Loucy (cell line): ENCODE measurements at regions not wholly inside any gene's neighbourhood (a gene's known extent, or its start where the extent isn't known, plus 50 kb on each side); places are given as distances from the start of the nearest gene placed in this dataset.

Experiments
- H2AFZ ChIP-seq: fragments of 200-600 bp; sonication (generic); 2 replicates; pipeline ENCODE4 v1.6.0; 2016; ENCODE audit warnings: antibody characterized with exemption, mild to moderate bottlenecking, low read length, moderate library complexity
- H3F3A ChIP-seq: fragments of 200-600 bp; 2 replicates; pipeline ENCODE4 v1.6.0; 2016; ENCODE audit warnings: antibody characterized with exemption, low read depth, mild to moderate bottlenecking
- H3K27me3 ChIP-seq: fragments of 200-600 bp; sonication (generic); 2 replicates; pipeline ENCODE4 v1.6.1; 2014; ENCODE audit warnings: low read length, mild to moderate bottlenecking; ENCODE audit not compliant: insufficient read depth, poor library complexity, severe bottlenecking
- H3K36me3 ChIP-seq: fragments of 200-600 bp; sonication (generic); 2 replicates; pipeline ENCODE4 v1.6.1; 2016; ENCODE audit warnings: low read length; ENCODE audit not compliant: insufficient read depth
- H3K4me1 ChIP-seq: fragments of 200-600 bp; sonication (generic); 2 replicates; pipeline ENCODE4 v1.5.1; 2014; ENCODE audit warnings: low read length, mild to moderate bottlenecking; ENCODE audit not compliant: insufficient read depth, poor library complexity, severe bottlenecking
- H3K4me2 ChIP-seq: fragments of 200-600 bp; sonication (generic); 2 replicates; pipeline ENCODE4 v1.6.0; 2014; ENCODE audit warnings: antibody characterized with exemption, low read length, low read depth, mild to moderate bottlenecking; ENCODE audit not compliant: poor library complexity, severe bottlenecking
- H3K4me3 ChIP-seq: fragments of 200-600 bp; sonication (generic); 2 replicates; pipeline ENCODE4 v1.5.1; 2014; ENCODE audit warnings: low read length, mild to moderate bottlenecking, mixed read lengths; ENCODE audit not compliant: poor library complexity, severe bottlenecking
- H3K79me2 ChIP-seq: fragments of 200-600 bp; sonication (generic); 2 replicates; pipeline ENCODE4 v1.6.1; 2014; ENCODE audit warnings: low read length; ENCODE audit not compliant: insufficient read depth
- H3K9ac ChIP-seq: fragments of 200-600 bp; sonication (generic); 2 replicates; pipeline ENCODE4 v1.6.0; 2014; ENCODE audit warnings: mild to moderate bottlenecking, low read depth, low read length, moderate library complexity; ENCODE audit not compliant: poor library complexity, severe bottlenecking
- H3K9me2 ChIP-seq: fragments of 200-600 bp; sonication (generic); replicated peaks from 2 replicates; pipeline ENCODE4 v1.6.1; 2016; ENCODE audit warnings: low read depth, low read length, mixed read lengths
- H3K9me3 ChIP-seq: fragments of 200-600 bp; sonication (generic); 2 replicates; pipeline ENCODE4 v1.6.1; 2014; ENCODE audit warnings: mild to moderate bottlenecking, antibody characterized with exemption, low read length, low read depth; ENCODE audit not compliant: insufficient read depth
- H4K20me1 ChIP-seq: fragments of 200-600 bp; sonication (generic); 2 replicates; pipeline ENCODE4 v1.6.0; 2014; ENCODE audit warnings: antibody characterized with exemption, low read length, mild to moderate bottlenecking; ENCODE audit not compliant: insufficient read depth, poor library complexity, severe bottlenecking
- EZH2phosphoT487 ChIP-seq: fragments of 200-600 bp; IDR thresholded peaks from 2 replicates; pipeline ENCODE4 v1.6.1; 2018; ENCODE audit warnings: antibody characterized with exemption, mild to moderate bottlenecking, moderate library complexity, borderline replicate concordance
- TF ChIP-seq, protein P1 (sequence below): fragments of 200-600 bp; sonication (generic); conservative IDR thresholded peaks from 2 replicates; pipeline ENCODE4 v1.5.1; 2014; ENCODE audit warnings: mild to moderate bottlenecking, antibody characterized with exemption, low read length

DNA sequence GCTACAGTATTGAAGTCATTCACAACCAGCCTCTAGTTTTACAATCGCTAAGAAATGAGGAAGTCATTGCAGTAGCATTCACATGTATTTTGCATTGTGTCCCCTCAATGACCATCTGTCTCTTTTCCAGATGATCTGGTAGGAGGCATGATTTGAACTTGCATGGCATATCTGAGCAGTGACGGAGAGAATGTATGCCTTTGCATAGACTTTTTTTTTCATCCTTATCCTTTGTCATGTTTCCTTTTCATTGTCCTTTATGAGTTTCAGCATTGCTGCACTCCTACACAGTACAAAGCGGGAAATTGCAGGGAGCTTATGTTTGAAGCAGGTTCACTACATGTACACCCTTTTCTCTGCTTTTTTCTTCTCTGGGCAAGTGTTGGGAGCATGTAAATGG, 516.4 kb upstream of the GRIA3 start:
- Histone ChIP-seq H3K27me3 (no peaks in the 10 kb centered on the region), H4K20me1 (no peaks in the 10 kb centered on the region), H3K36me3 (no peaks in the 10 kb centered on the region), H3K9me2 (no peaks in the 10 kb centered on the region), H3F3A (no peaks in the 10 kb centered on the region), H2AFZ (no peak overlapping the region), H3K9me3 (no peaks in the 10 kb centered on the region), H3K4me3 (no peak overlapping the region), H3K79me2 (no peaks in the 10 kb centered on the region), H3K4me1 (no peaks in the 10 kb centered on the region), H3K4me2 (no peak overlapping the region), H3K9ac (no peak overlapping the region)
- no peak for TF ChIP-seq EZH2phosphoT487
- TF ChIP-seq, protein P1, sequence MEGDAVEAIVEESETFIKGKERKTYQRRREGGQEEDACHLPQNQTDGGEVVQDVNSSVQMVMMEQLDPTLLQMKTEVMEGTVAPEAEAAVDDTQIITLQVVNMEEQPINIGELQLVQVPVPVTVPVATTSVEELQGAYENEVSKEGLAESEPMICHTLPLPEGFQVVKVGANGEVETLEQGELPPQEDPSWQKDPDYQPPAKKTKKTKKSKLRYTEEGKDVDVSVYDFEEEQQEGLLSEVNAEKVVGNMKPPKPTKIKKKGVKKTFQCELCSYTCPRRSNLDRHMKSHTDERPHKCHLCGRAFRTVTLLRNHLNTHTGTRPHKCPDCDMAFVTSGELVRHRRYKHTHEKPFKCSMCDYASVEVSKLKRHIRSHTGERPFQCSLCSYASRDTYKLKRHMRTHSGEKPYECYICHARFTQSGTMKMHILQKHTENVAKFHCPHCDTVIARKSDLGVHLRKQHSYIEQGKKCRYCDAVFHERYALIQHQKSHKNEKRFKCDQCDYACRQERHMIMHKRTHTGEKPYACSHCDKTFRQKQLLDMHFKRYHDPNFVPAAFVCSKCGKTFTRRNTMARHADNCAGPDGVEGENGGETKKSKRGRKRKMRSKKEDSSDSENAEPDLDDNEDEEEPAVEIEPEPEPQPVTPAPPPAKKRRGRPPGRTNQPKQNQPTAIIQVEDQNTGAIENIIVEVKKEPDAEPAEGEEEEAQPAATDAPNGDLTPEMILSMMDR = no peak

DNA sequence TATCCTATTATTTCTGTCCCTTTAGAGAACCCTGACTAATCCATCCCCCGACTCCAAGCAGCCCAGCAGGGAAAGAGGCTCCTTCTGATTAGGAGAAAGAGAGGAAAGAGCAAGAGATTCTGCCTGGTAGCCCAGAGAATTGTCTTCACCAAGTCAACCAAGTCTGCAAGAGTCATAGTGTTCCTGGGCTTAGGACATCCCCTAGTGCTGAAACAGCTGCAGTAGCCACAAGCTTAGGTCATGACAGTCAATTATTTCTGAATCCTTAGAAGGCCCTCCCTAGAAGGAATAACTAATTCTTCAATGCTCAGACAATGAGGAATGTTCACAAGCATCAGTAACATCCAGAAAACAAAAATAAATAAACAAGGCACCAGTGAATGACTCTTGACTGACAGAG, 480.3 kb upstream of the GRIA3 start:
- TF ChIP-seq, protein P1 = no peak
- TF ChIP-seq EZH2phosphoT487 = no peak
- H4K20me1 ChIP-seq = no peaks in the 10 kb centered on the region
- H2AFZ ChIP-seq = no peak overlapping the region
- H3F3A ChIP-seq = no peaks in the 10 kb centered on the region
- H3K36me3 ChIP-seq = no peaks in the 10 kb centered on the region
- no peak overlapping the region for H3K9ac ChIP-seq
- H3K4me3 ChIP-seq = no peak overlapping the region
- H3K9me3 ChIP-seq = no peaks in the 10 kb centered on the region
- H3K4me2 ChIP-seq = no peak overlapping the region
- H3K79me2 ChIP-seq = no peaks in the 10 kb centered on the region
- no peaks in the 10 kb centered on the region for H3K9me2 ChIP-seq
- no peaks in the 10 kb centered on the region for H3K4me1 ChIP-seq
- no peaks in the 10 kb centered on the region for H3K27me3 ChIP-seq

DNA sequence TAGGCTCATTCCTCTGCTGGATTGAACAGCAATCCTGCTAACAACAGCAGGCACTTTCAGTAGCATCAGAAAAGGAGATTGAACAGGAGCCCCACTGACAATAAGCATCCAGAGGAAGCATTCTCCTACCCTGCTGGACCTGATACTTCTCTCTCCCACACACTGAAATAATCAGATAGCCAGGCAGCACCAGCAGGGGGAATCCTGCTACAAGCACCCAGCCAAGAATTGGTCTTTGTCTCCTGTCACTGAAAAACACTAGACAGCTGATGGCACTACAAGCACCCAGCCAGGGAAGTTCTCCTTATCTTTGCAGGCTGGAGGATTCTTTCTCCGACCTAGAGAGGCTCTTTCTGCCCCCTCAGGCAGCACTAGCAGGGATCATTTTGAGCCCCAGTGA, 444.3 kb upstream of the GRIA3 start:
- Histone ChIP-seq H3K9ac (no peak overlapping the region), H3K4me1 (no peaks in the 10 kb centered on the region), H3F3A (no peaks in the 10 kb centered on the region), H4K20me1 (no peaks in the 10 kb centered on the region), H3K4me2 (no peak overlapping the region), H3K79me2 (no peaks in the 10 kb centered on the region), H2AFZ (no peak overlapping the region), H3K9me2 (no peaks in the 10 kb centered on the region), H3K9me3 (no peaks in the 10 kb centered on the region), H3K4me3 (no peak overlapping the region), H3K27me3 (no peaks in the 10 kb centered on the region), H3K36me3 (no peaks in the 10 kb centered on the region)
- TF ChIP-seq EZH2phosphoT487 = no peak
- TF ChIP-seq, protein P1 = no peak
